Activated CD4-positive, alpha-beta T cell treated with anti-CD3 and anti-CD28 coated beads for 24 hours (primary cell): ENCODE measurements at regions not wholly inside any gene's neighbourhood (a gene's known extent, or its start where the extent isn't known, plus 50 kb on each side); places are given as distances from the start of the nearest gene placed in this dataset.

ENCODE experiments used
- DNase-seq, 2 donors: peaks; one replicate each; pipeline ENCODE4 v3.0.0-alpha.2; 2020; ENCODE audit warnings: low read depth in 2 of 2

DNA sequence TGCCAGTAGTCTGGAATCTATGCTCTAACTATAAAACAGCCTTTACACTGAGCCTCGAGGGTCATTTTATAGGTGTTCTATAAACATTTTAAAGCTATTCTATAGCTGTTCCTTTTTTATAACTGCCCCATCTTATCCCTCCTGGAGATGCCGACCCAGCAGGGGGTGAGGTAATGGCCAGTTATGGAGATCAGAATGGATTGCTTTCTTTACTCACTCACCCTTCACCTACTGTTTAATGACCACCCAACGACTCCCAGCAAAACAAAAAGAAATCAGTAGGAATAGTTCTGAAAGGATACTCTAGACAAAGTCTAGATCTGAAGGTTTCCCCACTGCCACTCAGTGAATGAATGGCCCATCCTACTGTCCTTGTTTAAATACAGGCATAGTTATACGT, 1113.1 kb downstream of the FAT4 start:
- no peak for DNase-seq

DNA sequence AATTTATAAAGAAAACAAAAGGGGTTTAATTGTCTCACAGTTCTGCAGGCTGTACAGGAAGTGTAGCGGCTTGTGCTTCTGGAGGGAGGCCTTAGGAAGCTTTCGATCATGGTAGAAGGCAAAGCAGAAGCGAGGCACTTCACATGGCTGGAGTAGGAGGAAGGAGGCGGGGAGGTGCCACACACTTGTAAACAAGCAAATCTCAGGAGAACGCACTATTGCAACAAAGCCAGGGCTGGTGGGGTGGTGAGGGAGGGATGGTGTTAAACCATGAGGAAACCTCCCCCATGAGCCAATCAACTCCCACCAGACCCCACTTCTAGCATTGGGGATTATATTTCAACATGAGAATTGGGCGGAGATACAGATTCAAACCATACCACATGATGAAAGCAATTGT, 1116.3 kb downstream of the FAT4 start:
- no peak for DNase-seq

DNA sequence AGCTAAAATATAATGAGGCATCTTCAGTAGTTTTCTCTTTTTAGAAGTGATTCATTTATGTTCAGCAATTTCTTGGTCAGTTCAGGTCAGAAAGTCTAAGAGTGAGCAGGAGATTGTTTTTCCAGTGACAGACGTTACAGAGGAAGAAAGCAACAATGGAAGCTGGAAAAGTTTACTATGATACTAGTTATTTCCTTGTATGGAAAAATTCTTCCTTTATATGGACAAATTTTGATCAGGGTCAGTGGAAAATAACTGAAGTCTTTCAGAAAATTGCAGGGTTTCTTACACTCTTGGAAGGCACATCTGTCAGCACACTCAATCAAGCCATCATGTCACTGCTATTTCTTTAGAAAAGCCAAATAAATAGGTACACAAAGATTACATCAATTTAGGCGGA, 1120.7 kb downstream of the FAT4 start:
- DNase-seq, result no peak

DNA sequence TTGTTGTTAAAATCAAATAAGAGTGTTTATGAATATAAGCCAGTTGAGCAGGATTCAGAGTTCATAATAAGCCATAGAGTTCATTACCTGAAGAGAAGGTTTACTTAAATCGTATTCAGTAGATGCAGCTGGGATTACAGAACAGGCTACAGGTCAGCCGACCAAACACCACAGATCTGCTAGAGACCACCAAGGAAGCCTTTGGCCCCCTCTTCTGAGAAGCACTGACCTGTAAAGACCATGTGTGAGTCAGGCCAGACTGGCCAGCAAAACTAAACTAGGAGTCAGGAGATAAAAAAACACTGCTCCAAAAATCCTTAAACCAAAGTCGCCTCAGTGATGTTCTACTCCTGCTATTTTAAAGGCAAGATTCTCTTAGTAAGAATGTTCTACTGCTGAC, 1125.5 kb downstream of the FAT4 start:
- DNase-seq, result no peak

DNA sequence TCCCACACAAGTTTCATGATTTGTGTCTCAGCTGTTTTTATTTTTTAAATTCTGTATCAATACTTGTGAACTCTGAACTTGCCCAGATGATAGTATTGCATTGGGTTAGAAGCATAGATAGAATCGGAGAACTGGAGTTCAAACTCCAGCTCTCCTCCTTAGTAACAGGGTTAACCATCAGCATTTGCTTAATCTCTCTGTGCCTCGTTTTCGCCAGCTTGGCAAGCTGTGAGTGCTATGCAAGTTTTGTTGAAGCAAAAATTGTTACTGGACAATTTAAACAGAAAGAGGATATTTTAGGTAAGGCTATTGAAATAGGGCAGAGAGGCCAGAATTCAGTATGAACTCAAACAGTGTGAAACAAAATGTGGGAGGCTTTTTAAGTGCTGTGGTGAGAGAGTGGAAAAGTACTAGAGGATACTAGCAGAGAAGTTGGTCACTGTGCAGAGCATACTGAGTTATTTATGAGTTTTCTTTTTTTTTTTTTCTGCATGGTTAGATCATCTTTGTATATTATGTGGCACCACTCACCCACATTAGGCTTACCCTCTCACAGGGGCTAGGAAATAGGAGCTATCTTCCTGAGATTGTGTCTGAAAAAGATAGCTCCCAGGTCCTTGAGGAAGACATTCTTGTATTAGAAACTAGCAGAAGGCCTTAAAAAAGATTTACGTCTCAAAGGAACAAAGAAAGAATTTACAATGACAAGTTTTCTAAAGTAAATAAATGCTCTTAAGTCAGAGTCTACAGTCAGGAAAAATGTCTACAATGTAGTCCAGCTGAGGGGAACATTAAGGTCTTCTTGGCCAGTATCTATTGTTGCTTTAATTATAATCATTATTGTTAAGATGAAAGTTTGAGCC, 1126.6 kb downstream of the FAT4 start:
- no peak for DNase-seq

DNA sequence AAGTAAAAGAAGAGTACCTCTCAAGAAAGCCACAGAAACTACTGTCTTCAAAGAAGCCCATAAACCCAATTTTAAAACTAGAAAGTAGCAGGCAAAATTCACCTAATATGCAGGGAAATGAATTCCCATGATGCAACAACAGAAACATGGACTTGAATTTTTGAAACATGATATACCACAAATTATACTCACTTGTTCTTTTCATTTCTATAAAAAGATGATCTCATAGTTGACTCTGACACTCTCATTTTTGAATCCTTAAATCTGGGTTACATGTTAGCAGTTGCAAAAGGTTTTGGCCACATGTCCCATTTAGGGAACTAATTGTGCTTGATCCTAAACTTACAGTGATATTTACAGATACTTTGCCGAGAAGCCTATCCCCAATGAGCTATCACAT, 1130.8 kb downstream of the FAT4 start:
- no peak for DNase-seq

DNA sequence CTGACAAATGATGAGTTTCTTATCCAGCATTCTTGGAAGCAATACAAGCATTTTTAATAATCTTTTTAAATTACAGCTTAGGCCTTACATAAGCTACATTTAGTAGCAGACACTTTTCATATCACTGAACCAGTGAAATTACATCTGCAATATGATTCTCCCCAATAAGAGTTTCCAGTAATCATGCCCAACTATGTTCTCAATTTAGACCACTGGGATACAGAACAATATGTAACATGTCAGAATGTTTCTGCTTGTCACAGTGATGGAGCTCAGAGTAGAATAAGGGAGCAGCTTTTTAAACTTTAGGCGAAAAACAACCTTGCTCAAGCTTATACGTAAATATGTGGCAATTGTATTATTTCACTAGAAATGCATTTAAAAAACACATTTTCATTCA, 1132.2 kb downstream of the FAT4 start:
- DNase-seq, result no peak

DNA sequence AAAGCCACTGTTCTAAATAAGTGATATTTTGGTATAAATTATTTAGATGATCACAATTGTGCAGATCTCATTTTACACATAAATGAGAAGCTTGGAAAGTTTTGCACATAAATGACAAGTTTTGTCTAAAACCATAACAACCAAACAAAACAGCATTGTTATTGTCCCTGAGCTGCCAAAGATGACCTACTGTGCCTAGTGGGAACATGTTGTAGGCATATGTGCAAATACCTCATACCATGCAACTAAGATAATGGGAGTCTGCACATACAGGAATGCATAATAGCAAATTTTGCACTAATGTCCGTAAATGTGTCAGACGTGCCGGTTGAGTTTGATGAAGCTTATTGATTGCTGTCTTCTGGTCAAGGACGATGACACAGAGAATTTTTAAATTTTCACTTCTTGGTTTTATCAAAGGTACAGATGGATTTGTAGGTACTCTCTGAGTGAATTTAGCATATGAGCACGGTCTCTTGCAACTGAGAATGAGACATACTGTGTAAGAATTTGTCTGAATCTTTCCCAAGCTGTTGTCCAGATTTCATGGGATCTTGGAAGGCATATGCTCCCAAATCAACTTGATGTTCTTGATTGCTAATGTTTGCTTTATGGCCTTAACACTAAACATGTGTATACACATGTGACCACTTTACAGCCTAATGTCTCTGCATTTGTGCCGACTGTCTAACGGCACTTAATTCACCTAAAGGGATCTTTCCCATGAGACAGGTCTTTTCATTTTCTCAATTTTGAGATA, 1133.5 kb downstream of the FAT4 start:
- DNase-seq, result no peak

DNA sequence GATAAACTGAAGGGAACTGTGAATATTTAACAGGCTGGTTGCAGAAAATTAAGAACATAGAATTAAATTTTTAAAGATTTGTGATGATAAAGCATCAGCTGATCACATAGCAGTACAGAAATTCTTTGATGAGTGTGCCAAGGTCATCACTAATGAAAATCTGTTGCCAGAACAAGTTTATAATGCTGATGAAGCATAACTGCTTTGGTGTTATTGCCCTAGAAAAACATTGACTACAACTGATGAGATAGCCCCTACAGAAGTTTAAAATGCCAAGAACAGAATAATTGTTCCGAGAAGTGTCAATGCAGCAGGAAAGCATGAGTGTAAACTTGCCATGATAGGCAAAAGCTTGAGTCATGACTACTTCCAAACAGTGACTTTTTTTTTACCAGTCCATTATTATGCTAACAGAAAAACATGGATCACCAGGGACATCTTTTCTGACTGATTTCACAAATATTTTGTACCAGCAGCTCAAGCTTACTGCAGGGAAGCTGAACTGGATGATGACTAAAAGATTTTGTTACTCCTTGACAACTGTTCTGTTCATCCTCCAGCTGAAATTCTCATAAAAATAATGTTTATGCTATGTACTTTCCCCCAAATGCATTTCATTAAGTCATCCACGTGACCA, 1136.6 kb downstream of the FAT4 start:
- DNase-seq, result no peak

DNA sequence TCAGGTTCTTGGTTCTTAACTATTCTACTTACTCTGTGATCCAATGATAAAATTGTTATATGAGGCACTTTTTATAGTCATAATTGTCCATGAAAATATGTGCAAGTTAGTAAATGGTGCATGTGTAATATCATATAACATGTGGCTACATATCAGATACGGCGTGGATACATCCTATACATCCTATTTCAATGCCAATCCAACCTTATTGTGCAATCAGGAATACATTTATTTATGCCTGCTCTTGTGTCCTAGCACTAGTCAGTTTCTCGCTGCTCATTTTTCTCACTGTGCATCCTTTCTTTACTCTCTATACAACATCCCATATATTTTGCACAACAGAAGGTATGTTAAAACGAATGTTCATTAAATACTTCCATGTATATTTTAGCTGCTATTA, 1141.1 kb downstream of the FAT4 start:
- DNase-seq, result no peak

DNA sequence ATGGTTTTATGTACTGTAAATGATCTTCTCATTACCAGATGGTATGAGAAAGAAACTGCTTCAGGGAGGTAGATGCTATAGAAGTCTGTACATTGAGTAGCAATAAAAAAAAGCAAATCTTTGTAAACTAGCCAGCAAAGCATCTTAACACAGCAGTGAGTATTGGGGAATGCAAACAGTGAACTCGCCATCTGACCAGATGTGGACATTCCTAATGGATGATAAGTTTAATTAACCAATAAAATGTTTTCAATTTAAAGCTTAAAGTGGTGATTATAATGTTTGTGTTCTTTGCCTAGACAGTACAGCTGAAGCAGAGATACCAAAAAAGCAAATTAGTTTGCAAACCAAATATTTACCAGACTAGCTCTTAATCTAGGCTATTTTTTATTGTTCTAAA, 1144.2 kb downstream of the FAT4 start:
- DNase-seq, result no peak

DNA sequence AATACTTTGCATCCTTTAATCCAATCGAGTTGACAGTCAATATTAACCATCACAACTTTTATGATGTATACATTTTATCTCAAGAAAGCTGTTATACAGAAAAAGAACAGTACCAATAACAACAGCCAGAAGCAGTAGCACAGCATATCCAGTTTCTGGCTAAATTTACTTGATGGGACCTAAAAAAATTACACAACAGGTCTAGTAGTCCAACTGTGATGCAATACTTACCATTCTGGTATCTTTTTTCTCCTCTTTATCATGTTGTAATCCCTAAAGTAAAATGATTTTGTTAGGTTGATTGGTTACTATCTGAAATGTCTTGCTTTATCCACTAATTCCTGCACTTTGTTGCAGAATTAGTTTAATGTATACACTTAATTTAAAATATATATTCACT, 1150.6 kb downstream of the FAT4 start:
- no peak for DNase-seq

DNA sequence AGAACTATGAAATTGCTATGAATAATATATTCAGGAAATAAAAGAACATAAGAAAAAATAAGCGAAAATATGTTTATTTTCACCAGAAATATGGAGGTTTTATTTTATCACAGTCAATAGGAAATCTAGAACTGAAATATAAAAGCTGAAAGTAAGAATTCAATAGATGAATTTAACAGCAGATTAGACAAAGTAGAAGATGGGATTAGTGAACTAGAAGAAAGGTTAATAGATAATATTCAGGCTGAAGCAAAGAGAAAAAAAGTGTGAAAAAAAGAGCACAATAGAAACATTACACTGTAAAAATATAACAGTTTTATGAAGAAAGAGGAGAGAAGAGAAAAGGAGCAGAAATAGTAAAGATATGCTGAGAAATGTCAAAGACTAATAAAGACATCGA, 1152.1 kb downstream of the FAT4 start:
- DNase-seq, result no peak

DNA sequence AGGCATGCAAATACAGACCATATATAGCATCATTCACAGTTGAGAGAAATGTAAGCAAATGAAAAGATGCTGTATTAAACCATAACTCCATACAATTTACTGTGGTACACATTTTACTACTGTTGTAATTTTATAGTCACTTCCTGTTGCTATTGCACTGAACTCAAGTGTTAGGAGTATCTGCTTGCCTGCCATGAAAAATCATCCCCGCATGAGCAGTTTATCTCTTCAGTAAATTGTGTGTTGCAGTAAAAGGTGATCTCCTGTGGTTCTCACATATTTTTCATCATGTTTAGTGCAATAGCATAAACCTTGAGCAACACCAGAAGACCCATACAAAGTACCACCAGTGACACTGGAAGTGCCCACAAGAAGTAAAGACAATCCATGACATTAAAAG, 1153.4 kb downstream of the FAT4 start:
- no peak for DNase-seq

DNA sequence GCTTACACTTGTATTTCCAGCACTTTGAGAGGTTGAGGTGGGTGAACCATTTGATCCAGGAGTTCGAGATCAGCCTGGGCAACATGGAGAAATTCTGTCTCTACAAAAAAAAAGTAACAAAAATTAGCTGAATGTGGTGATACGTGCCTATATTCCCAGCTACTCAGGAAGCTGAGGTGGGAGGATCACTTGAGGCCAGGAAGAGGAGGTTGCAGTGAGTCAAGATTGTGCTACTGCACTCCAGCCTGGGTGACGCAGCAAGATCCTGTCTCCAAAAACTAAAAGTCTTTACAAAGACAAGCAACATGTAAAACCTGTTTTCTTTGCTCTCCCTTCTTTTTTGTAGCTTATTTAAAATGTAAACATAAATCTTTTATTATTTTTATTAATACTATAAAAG, 1156.1 kb downstream of the FAT4 start:
- DNase-seq, result no peak

DNA sequence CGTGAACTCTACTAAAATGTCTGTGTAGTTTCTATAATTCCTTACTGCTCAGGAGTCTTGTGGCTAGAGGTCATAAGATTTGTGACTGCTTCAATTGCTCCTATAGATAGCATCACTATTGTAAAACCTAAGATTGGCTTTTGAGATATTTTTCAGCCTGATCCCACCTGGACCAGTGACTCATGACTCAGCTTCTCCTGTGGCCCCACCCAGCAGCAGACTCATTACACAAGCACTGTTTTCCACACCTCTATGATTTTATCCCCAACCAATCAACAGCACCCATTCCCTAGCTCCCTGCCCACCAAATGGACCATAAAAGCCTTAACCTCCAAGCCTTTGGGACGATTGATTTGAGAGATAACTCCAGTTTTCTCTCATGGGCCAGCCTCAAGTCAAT, 1157.0 kb upstream of the INTU start:
- DNase-seq, result no peak

DNA sequence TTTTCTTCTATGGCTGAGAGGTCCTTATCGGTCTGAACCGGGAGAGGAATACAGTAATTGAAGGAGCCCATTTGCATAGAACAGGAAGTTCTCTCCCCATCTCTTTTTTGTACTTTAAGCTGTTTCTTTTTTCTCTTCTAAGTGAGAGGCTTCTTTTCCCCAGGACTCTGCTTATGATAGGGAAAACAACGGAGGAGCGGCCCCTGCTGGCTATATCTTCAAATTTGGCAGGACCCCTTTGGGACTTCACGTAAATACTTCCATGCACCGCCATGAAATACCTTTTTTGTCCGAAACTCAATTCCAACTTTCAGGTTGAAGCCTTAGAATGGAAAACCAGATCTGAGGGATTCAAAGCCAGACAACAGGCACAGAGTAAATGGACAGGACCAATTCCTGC, 1153.0 kb upstream of the INTU start:
- no peak for DNase-seq

DNA sequence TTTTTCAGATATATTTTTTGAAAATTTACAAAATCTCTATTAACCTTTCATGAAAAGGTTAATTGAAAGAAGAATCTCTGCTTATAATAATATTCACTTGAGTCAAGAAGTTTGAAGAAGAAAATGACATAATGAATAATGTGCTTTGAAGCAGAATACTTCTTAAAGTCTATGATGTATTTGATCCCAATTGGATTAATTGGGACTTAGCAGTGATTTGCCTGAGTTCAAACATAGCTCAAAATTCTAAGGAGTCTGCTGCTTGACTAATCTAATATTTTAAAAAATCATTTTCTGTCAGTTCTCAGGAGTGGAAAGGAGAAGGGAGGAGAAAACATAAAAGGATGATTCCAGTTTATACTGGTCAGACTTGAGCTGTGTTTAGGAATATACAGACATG, 1150.4 kb upstream of the INTU start:
- DNase-seq, result no peak

DNA sequence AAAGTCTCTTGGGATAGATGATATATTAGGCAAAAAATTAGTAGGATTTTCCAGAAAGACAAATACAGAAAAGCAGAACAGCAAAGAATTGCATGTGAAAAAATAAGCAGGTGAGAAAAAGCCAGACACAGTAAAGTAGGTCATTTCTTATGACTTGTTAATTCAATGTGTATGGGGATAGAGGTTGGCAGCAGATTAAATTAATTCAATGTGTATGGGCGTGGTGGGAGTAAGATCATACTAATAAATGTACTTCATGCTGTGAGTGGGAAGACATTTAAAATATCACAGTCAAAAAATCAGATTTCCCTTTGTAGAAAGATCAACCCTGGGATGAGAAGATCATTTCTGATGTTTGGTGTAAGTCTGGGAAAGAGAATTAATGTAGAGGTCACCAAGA, 1146.4 kb upstream of the INTU start:
- DNase-seq, result no peak

DNA sequence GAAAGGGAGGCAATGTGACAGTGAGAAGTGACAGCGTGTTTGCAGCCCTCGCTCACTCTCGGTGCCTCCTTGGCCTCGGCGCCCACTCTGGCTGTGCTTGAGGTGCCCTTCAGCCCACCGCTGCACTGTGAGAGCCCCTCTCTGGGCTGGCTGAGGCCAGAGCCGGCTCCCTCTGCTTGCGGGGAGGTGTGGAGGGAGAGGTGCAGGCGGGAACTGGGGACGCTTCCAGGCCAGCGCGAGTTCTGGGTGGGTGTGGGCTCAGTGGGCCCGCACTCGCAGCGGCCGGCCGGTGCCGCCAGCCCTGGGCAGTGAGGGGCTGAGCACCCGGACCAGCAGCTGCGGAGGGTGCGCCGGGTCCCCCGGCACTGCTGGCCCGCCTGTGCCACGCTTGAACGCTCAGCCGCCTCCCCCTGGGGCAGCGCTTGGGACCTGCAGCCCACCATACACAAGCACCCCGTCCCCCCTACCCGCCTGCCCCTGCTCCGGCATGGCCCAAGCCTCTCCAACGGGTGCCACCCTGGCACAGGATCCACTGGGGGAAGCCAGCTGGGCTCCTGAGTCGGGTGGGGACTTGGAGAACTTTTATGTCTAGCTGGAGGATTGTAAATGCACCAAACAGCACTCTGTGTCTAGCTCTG, 1142.8 kb upstream of the INTU start:
- no peak for DNase-seq

DNA sequence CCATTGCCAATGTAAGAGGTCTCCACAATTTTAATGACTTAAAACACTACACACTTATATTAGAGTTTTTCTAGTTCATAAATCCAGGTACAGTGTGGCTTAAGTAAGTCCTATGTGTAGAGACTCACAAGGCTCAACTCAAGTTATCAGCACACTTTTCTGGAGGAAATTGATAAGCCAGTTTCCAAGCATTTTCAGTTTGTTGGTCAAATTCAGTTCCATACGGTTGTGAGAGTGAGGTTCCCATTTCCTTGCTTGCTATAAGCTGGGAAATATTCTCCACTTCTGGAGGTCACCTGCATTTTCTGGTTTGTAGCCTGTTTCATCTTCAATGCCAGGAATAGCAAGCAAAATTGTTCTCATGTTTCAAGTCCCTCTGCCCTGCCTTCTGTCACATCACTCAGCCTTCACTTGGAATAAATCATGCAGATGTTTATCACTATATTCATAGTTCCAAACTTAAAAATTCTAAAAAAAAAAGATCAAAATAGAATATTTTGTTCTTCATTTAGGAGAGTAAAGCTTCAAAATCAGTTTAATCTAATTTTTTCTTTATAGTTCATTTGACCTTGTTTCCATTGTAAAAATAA, 1137.5 kb upstream of the INTU start:
- no peak for DNase-seq

DNA sequence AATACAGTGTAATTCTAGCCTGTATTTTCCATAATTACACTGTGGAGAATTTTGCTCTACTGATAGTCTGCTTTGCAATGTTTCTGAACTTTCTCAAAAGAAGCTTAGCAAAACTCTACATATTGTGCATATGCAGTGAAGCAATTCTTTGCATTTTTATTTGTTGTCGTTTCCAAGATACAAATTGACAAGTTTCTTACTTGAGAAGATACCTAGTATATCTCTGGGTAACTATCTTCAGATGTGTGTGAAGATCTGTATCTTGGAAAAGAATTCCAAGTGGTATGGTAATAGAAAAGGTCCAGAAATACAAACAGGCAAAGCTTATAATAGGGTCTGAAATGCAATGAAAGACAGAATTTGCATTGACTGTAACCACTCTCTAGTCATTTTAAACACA, 1119.8 kb upstream of the INTU start:
- DNase-seq, result no peak
